Esophagus squamous epithelium (tissue), 5 donors: ENCODE measurements at regions not wholly inside any gene's neighbourhood (a gene's known extent, or its start where the extent isn't known, plus 50 kb on each side); places are given as distances from the start of the nearest gene placed in this dataset.

Experiments used
- DNase-seq: peaks from one replicate; lab custom pipeline; 2025; lab: John Stamatoyannopoulos, UW
- H3K27ac ChIP-seq, 4 donors: fragments of 200-600 bp; sonication (generic); one replicate each; pipeline ENCODE4 v1.5.1; 2016 to 2019; ENCODE audit warnings: mild to moderate bottlenecking in 1 of 4
- H3K27me3 ChIP-seq, 4 donors: fragments of 200-600 bp; sonication (generic); 1 replicate in 3 of 4; 2 replicates in 1 of 4; pipeline versions ENCODE4 v1.5.1 to v1.6.0; 2017 to 2021; ENCODE audit warnings: antibody characterized with exemption in 1 of 4
- H3K36me3 ChIP-seq, 3 donors: fragments of 200-600 bp; sonication (generic); one replicate each; pipeline ENCODE4 v1.5.1; 2016 to 2019
- H3K4me1 ChIP-seq, 3 donors: fragments of 200-600 bp; sonication (generic); one replicate each; pipeline ENCODE4 v1.5.1; 2017 to 2019
- H3K4me3 ChIP-seq, 4 donors: fragments of 200-600 bp; sonication (generic); 1 replicate in 3 of 4; 2 replicates in 1 of 4; pipeline ENCODE4 v1.5.1; 2016 to 2019; ENCODE audit warnings: mild to moderate bottlenecking in 2 of 4, moderate library complexity in 1 of 4
- H3K9me3 ChIP-seq, 3 donors: fragments of 200-600 bp; sonication (generic); one replicate each; pipeline ENCODE4 v1.5.1; 2016 to 2019
- POLR2A ChIP-seq, 4 donors: fragments of 450-650 bp; IDR thresholded peaks; one replicate each; pipeline ENCODE4 v1.6.1; 2017; ENCODE audit warnings: antibody characterized with exemption in 4 of 4, mild to moderate bottlenecking in 4 of 4, moderate library complexity in 3 of 4
- WGBS, 2 donors: methylation state at CpG; one replicate each; pipeline ENCODE4 v1.1.5; 2018; 5-methylcytosine and 5-hydroxymethylcytosine counted together
- intact Hi-C: fragments of 100-400 bp; cut with DNase I; formaldehyde crosslinking; loops from one replicate; pipeline ENCODE4 v1.15.0; 2022
- TF ChIP-seq, protein P1 (sequence below), 6 experiments: fragments of 450-650 bp in 4 of 6; fragments of 200-600 bp in 2 of 6; sonication (generic) in 2 of 6; IDR thresholded peaks; one replicate each; pipeline ENCODE4 v1.5.1; 2016 to 2019; ENCODE audit warnings: antibody characterized with exemption in 6 of 6, mild to moderate bottlenecking in 4 of 6, moderate library complexity in 4 of 6
- donor health status: DM: yes; HTN: yes; CAD: no.

DNA sequence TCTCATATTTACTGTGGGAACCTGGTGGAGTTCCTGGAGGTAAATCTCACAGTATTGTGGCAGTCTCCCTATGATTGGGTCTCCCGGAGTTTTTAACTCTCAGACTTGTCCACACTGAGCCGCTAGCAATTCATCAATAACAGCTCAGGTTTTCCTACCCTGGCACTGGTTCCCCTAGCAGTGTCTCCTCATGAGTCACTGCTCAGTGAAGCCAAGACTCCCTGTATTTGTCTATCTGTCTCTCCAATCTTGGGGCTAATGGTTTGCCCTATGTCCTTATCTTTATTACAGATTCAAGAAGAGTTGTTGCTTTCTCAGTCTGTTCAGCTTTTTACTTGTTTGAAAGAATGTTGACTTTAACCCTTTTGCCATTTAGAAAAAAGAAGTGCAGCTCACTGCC is 176.7 kb upstream of the FGF10 start:
- no peak for TF ChIP-seq POLR2A (IDR thresholded peaks at IDR 0.05)
- TF ChIP-seq, protein P1, sequence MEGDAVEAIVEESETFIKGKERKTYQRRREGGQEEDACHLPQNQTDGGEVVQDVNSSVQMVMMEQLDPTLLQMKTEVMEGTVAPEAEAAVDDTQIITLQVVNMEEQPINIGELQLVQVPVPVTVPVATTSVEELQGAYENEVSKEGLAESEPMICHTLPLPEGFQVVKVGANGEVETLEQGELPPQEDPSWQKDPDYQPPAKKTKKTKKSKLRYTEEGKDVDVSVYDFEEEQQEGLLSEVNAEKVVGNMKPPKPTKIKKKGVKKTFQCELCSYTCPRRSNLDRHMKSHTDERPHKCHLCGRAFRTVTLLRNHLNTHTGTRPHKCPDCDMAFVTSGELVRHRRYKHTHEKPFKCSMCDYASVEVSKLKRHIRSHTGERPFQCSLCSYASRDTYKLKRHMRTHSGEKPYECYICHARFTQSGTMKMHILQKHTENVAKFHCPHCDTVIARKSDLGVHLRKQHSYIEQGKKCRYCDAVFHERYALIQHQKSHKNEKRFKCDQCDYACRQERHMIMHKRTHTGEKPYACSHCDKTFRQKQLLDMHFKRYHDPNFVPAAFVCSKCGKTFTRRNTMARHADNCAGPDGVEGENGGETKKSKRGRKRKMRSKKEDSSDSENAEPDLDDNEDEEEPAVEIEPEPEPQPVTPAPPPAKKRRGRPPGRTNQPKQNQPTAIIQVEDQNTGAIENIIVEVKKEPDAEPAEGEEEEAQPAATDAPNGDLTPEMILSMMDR (IDR thresholded peaks at IDR 0.05): no peak
- 69 to 83% methylated on average over 2 of the region's 2 CpGs for whole genome bisulfite sequencing, 2 donors
- intact Hi-C loops: no loop called here

DNA sequence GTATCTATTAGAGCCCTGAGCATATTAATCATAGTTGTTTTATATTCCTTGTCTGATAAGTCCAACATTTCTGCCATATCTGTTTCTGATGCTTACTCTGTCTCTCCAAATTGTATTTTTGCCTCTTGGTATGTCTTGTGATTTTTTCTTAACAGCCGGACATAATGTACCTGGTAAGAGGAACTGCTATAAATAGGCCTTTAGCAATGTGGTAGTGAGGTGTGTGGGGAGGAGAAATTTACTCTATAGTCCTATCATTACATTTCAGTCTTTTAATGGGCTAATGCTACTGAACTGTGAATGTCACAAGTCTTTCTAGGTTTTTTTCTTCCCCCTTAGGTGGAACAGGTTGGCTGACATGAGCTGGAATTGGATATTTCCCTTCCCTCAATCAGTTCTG is 176.1 kb upstream of the FGF10 start:
- intact Hi-C loops: no loop called here
- no peak for DNase-seq
- Histone ChIP-seq H3K4me3 (no peak overlapping the region), H3K27me3 (no peaks in the 10 kb centered on the region), H3K27ac (no peak overlapping the region), H3K9me3 (no peaks in the 10 kb centered on the region), H3K36me3 (no peaks in the 10 kb centered on the region), H3K4me1 (no peaks in the 10 kb centered on the region)
- WGBS, 2 donors: 63 to 75% methylated on average over 1 of the region's 1 CpG
- no peak for TF ChIP-seq POLR2A (IDR thresholded peaks at IDR 0.05)
- TF ChIP-seq, protein P1 (IDR thresholded peaks at IDR 0.05): no peak

More for the DNA sequence above, 176.7 kb upstream of the FGF10 start:
- Histone ChIP-seq H3K27me3 (no peaks in the 10 kb centered on the region), H3K9me3 (no peaks in the 10 kb centered on the region), H3K4me1 (no peaks in the 10 kb centered on the region), H3K4me3 (no peak overlapping the region), H3K36me3 (no peaks in the 10 kb centered on the region), H3K27ac (no peak overlapping the region)
- DNase-seq: no peak

DNA sequence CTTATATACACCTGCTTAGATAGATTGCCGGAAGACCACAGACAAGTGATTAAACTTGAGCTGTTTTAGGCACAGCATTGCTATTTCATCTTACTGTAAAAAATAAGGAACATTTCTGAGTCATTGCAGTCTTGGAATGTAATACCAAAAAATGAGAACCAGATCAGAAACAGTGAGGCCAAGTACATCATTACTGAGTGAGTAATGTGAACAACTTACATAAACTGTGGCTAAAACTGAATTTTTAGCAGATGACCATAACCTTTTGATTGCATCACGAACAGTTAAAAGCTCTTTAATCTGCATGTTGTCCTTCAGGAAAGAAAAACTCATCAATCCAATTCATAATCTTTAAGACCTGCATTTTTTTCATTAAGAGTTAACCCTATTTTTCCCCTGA is 157.1 kb upstream of the FGF10 start:
- Histone ChIP-seq H3K36me3 (no peaks in the 10 kb centered on the region), H3K4me1 (no peaks in the 10 kb centered on the region), H3K27ac (no peak overlapping the region), H3K9me3 (no peaks in the 10 kb centered on the region), H3K27me3 (no peaks in the 10 kb centered on the region), H3K4me3 (no peak overlapping the region)
- TF ChIP-seq, protein P1 (IDR thresholded peaks at IDR 0.05): no peak
- TF ChIP-seq POLR2A (IDR thresholded peaks at IDR 0.05): no peak
- intact Hi-C loops: no loop called here
- 52 to 70% methylated on average over 2 of the region's 2 CpGs for WGBS, 2 donors
- DNase-seq: no peak

DNA sequence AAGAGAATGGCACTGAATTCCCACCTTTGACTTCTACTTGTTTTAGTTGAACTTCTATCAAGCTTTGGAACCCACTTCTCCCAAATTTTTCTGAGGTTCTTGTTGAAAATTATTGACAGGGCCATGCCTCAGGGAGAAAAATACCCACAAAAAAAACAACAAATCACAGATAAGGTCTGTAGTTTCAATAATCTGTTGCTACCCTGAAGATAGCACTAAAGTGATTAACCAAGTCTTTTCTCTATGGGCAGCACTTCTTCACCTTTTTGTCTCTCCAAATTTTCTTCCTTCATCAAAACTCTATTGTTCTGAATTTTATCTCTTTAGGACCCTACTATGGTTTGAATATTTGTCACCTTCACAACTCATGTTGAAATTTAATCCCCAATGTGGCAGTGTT is 154.3 kb upstream of the FGF10 start:
- DNase-seq: no peak
- Histone ChIP-seq H3K4me3 (no peak overlapping the region), H3K9me3 (no peaks in the 10 kb centered on the region), H3K4me1 (no peaks in the 10 kb centered on the region), H3K27me3 (no peaks in the 10 kb centered on the region), H3K36me3 (no peaks in the 10 kb centered on the region), H3K27ac (no peak overlapping the region)
- intact Hi-C loops: no loop called here
- TF ChIP-seq, protein P1 (IDR thresholded peaks at IDR 0.05): no peak
- TF ChIP-seq POLR2A (IDR thresholded peaks at IDR 0.05): no peak

DNA sequence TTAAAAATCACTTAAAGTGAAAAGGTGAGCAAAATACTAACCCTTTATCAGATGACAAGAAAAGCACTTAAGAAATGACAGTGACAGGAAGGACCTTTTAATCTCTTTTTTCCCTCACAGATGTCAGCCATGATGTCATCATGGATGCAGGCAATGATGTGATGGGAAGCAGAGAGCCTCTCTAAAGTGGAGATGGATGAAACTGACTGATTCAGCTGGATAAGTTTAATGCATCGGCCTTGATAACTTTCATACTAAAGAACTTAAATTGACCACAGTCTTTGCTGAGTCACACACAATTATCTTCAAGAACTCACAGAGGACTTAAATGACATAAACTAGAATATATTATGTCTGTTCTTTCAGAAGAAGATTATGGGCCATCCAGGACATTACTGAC is 153.2 kb upstream of the FGF10 start:
- no peak overlapping the region for H3K4me3 ChIP-seq
- H3K9me3 ChIP-seq: no peaks in the 10 kb centered on the region
- H3K36me3 ChIP-seq: no peaks in the 10 kb centered on the region
- intact Hi-C loops: no loop called here
- TF ChIP-seq, protein P1 (IDR thresholded peaks at IDR 0.05): no peak
- TF ChIP-seq POLR2A (IDR thresholded peaks at IDR 0.05): no peak
- 82 to 85% methylated on average over 1 of the region's 1 CpG for WGBS, 2 donors
- DNase-seq: no peak
- H3K4me1 ChIP-seq: no peaks in the 10 kb centered on the region
- no peak overlapping the region for H3K27ac ChIP-seq
- no peaks in the 10 kb centered on the region for H3K27me3 ChIP-seq
